SKM-1 (cell line): ENCODE measurements at regions not wholly inside any gene's neighbourhood (a gene's known extent, or its start where the extent isn't known, plus 50 kb on each side); places are given as distances from the start of the nearest gene placed in this dataset.

Experiments used
- DNase-seq: peaks from one replicate; lab custom pipeline; 2025; ENCODE audit not compliant: unreplicated experiment; lab: John Stamatoyannopoulos, UW

DNA sequence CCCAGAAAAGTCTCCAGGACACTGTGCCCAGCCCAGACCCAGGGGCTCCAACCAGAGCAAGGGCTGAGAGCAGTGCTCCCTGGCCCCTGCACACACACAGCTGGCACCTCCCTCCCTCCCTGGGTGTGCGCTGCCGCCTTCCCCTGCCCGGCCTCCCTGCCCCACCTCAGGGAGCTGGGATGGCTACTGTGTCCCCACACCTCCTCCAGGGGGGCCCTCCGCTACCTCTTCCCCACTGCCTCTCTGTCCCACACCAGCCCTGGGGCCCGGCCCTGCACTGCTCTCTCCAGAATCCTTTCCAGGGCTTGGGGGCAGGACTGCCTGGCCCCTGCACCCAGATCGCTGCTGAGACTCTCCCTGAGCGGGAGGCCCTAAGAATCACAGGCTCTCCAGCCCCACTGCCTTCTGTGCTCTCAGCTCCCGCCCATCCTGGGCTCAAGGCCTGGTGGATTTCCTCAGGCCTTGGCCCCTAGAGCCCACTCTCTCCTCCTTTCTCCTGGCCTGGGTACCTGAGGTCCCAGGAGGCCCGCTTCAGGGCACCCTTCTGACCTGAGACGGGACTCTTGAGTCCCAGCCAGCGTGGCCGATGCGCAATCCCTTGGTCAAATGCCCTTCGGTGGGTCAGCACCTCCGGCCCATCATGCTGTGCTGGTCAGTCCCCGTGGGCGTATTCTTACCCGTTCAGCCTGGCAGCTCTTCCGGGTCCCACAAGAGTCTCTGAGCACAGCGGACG lies 276.8 kb upstream of the HDAC4 start:
- no peak for DNase-seq

DNA sequence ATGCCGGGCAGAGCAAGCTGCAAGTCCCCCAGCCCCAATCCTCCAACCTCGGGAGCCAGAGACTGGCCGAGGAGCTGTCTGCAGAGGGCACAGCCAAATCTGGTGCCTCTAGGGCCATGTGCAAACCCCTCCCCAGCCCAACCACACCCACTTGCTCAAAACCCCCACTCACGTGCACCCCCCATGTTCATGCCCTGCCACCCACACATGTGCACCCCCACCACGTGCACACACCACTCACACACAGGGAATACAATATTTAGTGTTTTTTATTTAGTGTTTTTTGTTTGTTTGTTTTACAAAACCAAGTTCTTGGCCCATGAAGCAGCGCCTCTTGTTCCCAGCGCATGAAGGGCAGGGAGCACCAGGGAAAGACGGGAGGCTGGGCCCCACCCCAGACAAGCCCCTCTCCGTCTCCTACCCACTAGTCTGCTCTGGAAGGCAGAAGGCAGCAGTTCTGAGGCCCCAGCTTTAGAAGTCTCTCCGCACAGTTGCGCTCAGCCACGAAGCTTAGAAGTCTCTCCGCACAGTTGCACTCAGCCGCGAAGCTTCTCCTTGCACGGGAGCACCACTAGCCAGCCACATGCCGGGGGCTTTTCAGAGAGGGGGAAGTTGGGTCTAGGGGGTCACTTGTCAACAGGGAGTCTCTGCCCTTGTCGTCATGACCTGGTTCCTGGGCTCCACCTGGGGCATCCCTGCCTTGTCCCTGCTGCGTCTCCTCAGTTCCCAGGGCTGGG lies 276.1 kb upstream of the HDAC4 start:
- no peak for DNase-seq

DNA sequence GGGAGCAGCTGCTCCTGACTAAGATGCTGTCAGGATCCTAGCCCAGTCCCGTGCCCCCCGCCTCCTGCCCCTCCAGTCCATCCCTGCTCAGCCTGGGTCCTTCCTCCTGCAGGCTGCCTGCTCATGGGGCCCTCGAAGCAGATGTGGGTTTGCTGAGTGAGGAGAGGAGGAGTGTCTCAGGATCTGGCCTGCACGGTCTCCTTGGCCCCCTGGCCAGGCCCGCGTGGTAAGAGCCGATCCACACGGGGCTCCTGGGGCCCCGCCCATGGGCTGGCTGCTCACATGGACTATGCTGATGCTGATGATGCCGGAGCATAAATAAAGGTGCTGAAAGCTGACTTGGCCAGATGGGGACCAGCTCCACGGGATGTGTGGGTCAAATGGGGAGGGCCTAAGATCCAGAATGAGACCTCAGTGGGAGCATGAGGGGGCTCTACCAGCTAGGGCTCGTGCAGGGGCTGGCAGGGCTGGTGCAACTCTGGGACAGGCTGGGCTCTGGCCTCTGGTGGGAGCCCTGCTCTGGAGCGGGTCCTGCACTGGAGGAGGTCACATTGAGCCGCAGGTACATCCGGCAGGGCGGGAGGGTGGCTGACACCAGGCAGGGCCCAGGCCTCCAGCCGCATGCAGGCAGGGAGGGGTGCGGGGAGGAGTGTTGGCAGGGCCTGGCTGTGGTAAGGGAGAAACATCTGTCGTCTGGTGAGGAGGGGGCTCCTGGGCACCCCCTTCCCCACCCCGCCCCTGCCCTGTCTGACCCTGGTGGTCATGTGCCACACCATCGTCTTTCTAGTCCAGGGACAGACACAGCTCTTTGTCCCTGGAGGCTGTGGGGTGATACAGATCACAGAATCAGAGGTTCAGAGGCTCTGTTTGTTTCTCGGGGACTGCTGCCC lies 275.3 kb upstream of the HDAC4 start:
- DNase-seq, result no peak

DNA sequence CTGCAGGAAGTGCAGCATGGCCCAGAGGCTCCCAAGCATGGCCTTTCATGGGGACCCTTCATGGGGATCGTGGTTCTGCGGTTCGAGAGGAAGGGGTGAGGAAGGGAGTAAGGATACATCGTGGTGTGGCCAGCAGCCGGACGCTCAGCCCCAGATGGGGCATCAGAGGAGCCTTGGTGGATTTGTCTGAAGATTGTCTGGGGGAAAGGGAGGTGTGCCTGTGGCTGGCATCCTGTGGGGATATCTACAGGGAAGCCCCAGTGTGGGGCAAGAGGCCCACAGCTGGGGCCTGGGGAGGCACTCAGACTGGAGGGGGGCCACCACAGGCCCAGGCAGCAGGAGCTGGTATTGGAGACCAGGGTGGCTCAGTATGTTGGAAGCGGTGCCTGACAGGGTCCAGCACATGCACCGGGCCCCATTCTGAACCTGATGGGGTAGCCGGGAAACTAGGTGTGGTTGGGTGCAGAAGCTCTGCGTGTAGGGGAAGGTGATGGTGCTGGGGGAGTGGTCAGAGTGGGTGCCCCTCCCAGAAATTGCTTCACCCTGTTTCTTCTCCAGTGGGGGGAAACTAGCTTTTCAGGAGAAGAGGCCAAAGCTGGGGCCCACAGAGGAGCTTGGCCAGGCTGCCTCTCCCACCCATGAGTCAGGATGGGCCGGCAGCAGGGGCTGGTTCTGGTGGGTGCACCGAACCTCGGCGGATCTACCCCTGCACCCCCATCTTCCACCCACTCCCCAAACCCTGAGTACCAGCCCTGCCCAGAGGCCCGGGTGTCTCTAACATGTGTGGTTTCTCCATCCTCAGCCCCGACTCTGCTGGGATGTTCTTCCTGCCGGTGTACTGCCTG lies 274.4 kb upstream of the HDAC4 start:
- no peak for DNase-seq

DNA sequence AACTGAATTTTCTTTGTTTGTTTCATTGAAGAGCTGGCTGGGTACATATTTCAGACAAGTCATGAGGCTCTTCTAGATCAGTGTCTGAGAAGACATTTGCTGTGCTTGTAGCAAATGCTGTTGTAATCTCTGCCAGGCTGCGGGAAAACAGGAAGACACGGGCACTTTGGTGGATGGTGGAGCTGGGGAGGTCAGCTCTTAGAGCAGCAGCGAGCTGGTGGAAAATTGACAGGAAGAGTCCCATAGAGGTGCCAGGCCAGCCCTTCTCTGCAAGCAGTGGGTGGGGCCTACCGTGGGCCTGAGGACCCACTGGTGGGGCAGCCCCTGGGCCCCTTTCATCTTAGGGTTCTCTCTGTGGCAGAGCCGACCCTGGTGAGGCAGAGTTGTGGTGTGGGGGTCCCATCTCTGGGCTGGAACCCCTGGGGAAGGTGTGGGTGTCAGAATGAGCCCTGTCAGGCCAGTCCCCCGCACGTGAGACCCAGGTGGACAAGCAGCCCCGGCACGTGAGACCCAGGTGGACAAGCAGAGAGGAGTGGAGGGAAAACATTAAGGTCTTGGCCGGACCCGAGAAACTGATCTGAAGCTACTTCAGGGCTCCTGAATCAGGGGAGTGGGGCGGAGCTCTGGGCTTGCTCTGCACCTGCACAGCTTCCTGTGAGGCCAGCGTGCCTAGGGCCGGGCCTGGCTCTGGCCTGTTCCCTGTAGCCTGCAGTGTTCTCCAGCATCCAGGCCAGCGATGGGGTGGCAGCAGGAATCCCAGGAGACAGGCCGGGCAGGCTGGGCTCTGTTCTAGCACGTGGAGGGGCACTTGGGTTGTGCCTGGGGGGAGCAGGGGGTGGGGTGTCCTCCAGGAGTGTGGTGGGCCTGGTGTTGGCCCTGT lies 273.5 kb upstream of the HDAC4 start:
- no peak for DNase-seq

DNA sequence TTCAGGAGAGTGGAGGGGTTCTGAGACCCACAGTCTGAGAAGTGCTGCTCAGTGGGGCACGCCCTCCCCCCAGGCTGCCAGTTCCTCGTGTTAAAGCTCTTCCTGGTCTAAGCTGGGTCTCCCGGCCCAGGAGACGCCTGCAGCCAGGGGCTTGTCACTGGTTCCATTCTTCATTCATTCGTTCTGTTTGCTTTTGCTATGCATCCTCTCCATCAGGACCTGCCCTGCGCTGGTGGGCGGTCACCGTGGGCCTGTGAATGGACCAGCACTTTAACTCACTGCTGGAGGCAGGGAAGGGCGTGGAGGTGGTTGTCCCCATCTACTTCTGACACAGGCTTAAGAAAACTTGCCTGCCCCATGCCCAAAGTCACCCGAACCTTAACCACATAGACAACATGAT lies 272.8 kb upstream of the HDAC4 start:
- DNase-seq, result no peak

DNA sequence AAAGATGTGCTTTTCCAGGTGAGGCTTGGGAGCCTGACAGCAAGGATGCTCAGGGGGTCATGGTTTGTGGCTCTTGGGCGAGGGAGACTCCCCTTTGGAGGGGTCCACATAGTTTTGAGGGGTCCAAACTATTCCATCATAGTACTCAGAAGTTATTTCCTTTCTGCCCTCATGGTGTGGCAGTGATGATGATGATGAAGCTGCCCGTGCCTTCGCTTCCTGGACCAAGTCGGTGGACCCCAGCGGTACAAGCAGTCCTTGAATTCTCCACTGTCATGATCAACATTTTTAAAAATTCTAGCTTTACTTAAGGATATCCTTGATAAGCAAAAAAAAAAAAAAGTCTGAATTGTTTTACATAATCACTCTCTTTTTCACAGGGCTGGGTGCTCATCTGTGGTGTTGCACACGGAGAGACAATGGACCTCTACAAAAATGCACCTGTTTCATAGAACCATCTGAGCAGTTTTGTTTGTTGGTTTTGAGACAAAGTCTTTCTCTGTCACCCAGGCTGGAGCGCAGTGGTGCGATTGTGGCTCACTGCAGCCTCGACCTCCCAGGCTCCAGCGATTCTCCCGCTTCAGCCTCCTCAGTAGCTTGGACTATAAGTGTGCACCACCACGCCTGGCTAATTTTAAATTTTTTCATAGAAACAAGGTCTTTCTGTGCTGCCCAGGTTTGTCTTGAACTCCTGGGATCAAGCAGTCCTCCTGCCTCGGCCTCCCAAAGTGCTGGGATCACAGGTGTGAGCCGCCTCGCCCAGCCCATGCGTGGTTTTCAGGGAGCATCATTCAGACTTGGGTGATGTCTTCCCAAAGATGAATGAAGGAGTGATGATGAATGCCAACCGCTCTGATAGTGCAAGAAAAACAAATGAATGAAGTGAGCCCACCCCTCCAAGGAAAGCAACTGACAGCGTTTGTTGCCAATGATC lies 271.4 kb upstream of the HDAC4 start:
- DNase-seq, result no peak

DNA sequence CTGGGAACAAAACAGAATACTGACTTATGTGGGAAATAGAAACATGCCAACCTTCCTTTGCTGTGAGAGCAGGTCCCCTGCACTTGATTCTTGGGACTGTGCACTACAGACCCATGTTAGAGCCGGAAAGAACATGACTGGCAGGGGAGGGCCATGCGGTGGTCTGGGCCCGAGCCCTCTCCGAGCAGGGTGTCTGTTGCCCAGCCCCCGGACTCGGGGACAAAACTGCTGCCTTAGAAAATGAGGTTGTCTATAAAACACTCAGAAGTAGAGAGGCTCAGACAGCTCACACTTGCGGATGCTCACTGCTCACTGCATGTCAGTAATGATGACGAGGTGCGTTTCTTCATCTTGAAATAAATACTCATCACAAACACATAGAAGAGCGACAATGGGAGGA lies 270.7 kb upstream of the HDAC4 start:
- DNase-seq, result no peak

DNA sequence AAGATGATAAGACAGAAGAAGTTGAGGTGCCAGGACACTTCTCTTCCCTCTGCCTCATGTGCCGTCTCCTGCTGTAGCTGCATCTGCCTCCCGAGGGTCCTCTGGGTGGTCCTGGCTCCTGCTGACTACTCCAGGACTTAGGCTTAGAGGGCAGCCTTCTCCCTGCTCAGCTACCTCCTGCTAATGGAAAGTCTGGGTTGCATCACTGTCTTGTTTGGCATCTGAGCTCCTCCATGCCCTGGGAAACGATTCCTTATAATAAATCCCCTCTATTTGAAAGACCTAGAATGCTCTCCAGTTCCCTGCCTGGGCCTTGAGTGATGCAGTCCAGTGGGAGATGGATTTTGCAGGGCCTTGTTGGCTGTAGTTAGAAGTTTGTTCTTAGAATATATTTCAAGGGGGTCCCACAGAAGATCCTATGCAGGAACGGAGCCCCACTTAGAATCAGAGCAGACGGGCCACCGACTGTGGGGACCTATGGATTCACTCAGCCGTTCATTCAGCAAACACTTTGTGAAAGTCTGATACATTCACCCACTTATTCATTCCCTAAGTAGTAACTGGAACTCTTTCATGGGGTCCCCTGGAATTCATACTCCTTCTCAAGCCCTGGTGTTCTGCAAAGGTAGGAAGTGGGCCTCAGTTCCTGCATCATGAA lies 269.8 kb upstream of the HDAC4 start:
- DNase-seq, result no peak

DNA sequence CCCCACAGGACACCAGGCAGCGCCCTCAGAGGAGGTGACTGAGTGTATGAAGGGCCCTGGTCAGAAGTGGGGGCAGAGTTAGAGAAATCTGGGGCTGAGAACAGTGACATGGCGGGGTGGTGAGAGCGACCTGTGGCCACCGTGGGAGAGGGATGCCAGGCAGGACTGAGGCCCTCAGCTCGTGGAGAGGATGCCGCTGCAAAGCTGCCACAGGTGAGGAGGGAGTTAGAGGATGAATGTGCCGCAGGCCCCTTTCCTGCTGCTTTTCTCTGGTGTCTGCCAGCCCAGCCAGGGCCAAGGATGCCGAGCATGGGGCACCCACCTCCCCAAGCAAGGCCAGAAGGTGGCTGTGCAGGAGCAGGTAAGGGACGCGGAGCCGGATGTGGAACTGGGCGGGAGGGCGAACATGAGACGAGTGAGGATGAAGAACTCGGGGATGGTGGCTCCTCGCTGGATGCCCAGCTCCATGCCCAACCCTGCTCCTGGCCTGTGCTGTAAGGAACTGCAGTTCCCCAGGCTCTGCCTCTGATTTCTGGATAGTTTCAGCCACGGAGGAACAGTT lies 269.2 kb upstream of the HDAC4 start:
- no peak for DNase-seq

DNA sequence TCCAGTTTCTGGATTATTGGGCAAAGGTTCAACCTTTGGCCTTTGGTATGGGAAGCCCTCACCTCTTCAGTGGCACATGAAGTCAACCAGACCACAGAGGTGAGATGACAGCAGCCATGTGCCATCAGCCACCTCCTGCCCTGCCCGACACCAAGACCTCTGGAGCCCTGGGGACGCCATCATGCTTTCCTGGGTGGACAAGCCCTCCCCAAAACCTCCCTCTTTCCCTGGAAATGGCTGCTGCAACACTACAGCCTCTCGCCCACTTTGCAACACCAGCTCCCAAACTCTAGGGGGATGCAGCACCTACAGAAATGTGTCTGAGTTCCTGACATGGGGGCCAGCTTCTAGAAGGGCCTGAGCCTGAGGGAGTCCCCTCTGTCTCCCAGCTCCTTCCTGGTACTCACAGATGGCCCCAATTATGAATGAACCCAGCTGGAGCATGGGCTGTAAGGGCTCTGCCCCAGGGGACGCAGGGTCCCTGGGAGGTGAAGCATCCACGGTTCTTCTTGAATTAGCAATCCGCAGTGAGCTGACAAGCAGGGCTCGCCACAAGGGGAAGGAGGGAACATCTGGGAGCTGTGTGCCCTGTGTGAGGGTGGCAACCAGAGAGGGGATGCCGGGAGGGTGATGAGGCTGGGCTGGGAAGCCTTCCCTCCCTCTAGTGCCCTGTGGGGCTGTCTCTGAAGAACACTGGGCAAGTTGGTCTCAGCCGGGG lies 268.5 kb upstream of the HDAC4 start:
- no peak for DNase-seq

DNA sequence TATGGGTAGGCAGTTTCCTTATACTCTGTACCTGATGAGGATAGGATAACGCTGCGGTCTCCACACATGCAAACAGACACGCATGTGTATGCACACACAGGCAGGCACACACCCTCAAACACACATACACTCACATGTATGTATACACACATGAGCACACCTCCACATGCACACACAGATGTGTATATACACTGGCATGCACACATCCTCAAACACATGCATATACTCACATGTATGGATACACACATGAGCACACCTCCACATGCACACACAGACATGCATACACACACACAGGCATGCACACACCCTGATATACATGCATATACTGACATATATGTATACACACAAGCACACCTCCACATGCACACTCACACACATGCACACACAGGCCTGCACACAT lies 267.8 kb upstream of the HDAC4 start:
- no peak for DNase-seq

DNA sequence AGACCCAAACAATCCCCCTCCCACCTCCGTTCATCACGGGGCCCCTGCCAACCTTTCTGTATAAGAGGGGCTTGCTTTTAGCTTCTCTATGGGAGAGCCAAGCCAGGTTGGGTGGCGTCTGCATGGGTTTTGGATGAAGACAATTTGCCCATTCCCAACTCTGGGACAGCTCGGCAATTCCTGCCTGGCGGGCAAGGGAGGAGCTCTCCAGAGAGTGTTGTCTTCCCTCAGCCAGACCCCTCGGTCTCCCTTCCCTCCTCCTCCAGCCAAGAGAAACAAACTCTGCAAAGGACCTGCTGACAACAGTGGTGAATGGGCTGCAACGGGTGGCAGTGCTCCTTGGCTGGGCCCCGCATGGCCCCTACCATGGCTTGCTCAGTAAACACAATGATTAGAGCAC lies 267.2 kb upstream of the HDAC4 start:
- no peak for DNase-seq

DNA sequence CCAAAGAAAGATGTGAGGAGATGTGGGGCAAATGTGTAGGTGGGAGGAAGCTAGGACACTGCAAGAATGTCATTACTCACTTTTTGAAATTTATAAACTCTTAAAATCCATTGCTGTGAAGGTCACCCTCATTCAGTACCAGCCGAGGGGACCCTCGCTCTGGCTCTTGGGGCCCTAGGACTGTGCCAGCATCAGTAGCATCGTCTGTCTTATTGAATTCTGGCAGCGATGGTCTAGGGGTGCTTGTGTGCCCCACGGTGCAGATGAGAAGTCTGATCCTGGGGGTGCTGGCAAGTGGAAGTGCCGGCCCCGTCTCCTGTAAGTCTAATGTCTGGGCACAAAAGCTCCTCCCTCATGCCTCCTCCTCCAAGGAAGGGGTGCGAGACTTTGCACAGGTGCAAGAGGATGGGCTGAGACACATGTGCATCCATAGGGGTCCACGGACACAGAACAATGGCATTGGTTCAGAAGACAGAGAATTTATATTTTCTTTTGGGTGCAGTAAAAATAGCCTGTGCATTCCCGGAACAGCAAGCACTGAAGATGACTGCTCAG lies 266.7 kb upstream of the HDAC4 start:
- no peak for DNase-seq

DNA sequence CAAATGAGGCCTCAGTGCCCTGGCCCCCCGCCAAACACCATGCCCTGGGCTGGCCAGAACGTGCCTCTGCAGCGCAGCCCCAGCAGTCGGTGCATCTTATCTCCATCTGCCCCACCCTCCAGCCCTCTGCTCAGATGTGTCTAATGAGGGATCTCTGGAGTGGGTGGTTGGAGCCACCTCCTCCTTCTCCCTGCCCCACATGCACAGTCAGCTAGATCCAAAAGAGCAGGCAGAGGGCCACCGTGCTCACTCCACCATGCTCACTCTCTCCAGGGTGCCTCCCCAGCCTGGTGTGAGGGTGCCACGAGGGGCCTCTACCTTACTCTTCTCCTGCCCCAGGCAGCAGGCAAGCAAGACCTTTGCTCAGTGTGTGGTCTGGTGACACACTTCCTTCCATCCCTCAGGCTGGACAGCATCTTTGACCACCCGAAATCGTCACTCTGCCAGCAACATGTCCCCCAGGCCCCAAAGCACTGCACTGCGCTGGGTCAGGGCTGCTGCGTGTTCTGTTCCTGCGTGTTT lies 266.1 kb upstream of the HDAC4 start:
- no peak for DNase-seq

DNA sequence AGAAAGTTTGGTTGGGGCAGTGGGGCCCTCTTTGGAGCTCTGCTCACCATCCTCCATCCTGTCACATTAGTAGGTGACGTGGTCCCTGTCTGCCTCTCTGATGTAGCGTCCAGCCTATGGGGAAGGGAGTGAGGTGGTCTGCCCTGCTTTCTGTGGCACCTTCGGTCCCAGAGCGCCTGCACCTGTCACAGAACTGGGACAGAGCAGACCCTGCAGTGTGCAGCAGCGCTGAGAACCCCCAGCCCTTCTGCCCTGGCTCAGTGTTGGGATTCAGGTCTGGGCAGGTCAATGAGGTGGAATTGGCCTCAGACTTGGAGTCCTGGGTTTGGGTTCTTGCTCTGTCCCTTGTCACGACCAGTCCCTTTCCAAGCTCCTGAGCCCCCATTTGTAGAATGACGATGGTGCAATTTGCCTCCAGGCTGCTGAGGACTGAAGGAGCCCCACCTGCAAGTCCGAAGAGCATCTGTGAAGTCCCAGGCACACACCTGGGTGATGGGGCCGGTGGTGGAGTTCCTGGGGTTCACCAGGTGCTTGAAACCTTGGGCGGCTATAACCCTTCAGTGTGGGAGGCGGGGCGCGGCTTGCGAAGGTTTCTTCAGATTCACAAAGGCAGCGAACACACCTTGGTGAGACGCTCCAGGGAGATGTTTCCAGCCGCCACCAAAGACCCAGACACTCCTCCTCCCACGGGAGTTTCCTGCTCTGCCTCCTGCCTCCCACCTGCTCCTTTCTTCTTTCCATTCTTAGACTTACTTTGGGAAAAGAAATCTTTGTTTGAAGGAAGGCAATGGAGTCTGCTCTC lies 265.4 kb upstream of the HDAC4 start:
- no peak for DNase-seq
